ENCODE measurements at regions not wholly inside any gene's neighbourhood (a gene's known extent, or its start where the extent isn't known, plus 50 kb on each side); places are given as distances from the start of the nearest gene placed in this dataset.

DNA sequence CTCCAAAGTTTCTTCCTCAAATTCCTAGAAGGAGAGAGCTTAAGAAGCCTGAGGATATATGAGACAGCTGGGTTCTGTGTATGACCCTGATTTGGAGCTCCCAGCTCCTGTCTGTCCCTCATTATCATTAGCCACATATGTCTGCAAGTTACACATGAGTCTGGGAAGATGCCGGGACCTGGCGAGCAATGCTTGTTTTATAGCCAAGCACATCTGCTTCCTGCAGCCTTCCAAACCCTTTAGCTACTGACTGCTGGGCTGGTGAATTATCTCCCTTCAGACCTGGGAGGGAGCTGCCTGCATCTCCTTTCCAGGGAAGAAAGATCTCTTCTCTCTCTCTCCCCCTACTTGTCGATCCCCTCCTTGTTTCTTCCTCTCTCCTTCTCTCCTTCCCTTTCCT is 556.7 kb upstream of the BOD1L1 start:
- DNase-seq, result no peak

GRCh38 chr4:14184767-14185166 is 557.2 kb upstream of the BOD1L1 start:
- DNase-seq, result no peak

DNA sequence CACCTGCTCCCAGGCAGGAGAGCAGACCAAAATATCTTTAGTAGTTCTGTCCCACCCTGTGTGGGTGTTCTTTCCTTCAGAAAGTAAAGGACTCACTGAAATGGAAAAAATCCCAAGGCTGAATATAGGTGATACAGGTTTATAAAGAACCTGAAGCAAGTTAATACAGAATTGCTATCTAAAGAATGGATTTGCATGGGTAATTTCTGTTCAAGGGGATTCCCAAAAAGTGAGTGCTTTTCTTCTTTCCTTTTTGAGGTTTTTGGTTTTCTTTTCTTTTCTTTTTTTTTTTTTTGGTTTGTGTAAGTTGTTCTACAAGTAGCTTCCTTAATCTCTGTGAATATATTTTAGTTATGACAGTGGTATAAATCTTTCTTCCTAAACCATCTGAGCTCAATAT is 560.7 kb upstream of the BOD1L1 start:
- no peak for DNase-seq

GRCh38 chr4:14193601-14194000 is 566.1 kb upstream of the BOD1L1 start:
- DNase-seq, result no peak

DNA sequence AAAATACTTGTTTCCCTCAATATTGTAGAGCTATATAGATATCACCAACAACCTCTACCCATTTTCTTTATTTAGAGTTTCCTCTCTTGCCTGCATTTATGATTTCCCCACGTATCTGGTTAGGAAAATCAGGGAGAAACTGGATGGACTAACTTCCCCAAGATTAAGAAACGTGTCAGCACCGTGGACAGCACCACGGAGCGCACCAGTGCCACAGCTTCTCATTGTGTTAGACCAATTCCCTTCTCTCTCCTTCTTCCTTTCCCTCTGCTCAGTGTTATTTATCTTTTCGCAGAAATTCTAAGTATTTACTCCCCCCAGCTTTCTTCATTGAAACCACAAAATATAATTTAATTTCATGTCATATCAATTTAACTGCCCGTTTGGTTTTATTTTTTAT is 568.6 kb upstream of the BOD1L1 start:
- no peak for DNase-seq

- DNase-seq, result no peak
These were observed 587.7 kb upstream of the BOD1L1 start for GRCh38 chr4:14215116-14215770.

DNA sequence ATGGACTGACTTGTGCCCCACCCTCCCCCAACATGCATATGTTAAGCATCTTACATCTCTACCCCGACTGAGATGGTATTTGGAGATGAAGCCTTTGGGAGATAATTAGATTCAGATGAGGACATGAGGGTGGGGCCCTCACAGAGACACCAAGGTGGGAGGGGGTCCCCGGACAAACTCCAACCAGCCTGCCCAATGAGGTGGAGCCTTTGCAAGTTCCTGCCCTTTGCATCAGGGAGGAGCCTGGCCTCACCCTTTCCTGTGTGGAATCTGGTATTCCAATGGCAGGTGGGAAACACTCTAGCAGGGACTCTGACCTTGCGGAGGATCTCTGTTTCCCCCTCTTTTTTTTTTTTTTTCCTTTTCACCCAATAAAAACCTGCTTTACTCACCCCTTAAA is 589.9 kb upstream of the BOD1L1 start:
- DNase-seq, result no peak

- no peak for DNase-seq
These were observed 591.1 kb upstream of the BOD1L1 start for GRCh38 chr4:14218641-14219040.

GRCh38 chr4:14221176-14221575 is 593.7 kb upstream of the BOD1L1 start:
- DNase-seq, result no peak

GRCh38 chr4:14222377-14223029 is 595.0 kb upstream of the BOD1L1 start:
- DNase-seq, result no peak

DNA sequence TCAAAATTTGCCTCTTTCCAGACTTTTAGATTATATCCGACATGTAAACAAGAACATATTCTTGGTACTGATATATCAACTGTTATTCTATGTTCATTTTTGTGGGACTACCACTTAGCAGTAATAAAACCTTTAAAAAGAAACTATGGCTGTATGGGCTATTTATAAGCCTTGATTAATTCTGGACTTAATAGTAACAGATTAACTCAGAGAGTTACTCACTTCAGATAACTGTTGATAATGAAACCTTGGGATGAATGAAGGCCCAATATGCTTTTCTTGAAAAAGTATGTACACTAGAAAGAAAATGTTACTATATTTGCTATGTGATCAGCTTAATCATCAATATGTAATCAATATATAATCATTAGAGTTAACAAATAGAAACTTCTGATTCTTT is 595.9 kb upstream of the BOD1L1 start:
- no peak for DNase-seq

DNA sequence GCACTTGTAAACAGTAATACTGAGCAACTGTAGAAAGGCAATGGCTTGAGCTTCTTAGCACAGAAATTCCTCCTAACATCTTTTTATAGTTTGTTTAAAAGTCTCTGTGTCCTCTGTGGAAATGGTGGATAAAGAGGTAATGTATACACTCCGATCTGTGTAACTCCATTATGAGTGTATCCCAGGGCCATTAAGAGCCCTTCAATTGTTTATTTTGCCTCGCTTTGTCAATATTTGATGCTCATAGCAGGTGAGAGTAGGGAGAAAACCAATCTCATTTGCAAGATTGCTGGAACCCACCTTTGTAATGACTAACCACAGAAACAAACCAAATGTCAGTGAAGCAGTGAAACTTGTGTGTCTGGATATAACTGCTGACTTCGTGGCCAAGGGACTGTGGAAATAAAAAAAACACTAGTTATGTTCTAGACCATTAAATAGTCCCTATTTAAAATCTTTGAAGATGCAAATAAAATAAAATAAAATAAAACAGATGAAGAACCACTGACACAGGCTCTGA is 598.2 kb upstream of the BOD1L1 start:
- no peak for DNase-seq

DNA sequence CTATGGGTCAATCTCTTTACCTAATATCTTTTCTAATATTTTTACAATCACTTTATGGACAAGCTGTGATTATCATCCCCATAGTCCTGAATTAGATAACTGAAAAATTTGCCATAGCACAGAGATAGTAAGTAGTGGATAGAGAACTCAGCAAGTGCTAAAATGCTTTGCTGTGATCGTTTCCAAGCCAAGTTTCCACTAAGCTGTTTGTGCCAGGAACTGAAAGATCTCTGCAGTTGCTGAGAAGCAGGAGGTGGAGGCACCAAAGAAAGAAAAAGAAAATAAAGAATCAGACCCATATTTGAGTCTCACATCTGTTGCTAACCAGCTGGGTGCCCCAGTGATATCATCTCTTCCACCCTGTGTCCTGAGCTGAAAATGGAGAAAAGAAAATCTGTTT is 605.6 kb upstream of the BOD1L1 start:
- DNase-seq, result no peak

- no peak for DNase-seq
These were observed 606.8 kb upstream of the BOD1L1 start for GRCh38 chr4:14234307-14234706.

DNA sequence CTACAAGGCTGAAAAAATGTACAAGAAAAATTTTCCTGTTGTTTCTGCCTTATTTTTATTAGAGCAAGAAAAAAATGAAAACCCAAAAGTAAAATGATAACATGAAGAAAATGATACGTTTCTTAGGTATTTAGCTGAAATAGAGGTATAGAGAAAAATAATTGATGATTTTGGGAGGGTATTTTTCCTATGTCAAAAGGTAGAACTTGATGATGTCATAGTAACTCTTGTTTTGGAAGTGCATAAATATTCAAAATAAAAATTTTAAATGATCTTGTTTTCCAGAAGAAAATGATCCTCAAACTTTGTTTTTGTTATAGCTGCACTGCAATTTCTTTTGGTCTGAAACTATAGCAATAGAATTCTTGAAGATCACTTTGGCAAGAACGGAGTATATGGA is 608.8 kb upstream of the BOD1L1 start:
- no peak for DNase-seq

DNA sequence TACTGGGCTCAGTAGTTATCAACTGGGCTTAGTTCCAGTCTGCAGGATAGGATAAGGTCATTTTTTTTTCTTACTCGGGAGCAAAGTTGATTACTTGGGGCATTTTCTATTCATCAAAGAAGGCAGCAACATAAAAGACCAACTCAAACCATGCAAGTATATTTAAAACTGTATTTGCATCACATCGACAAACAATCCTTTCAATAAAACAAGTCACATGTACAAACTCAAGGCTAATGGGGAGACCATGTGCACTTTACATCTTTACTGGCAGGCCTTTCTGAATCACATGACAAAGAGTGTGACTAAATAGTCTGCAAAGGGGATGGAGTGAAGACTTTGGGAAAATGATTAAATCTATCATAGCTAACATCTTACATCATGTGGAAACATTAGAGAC is 610.4 kb upstream of the BOD1L1 start:
- DNase-seq, result no peak

- no peak for DNase-seq
These were observed 614.0 kb upstream of the BOD1L1 start for GRCh38 chr4:14241574-14241973.

- DNase-seq, result no peak
These were observed 620.2 kb upstream of the BOD1L1 start for GRCh38 chr4:14247767-14248166.

GRCh38 chr4:14249226-14249625 is 621.7 kb upstream of the BOD1L1 start:
- no peak for DNase-seq

GRCh38 chr4:14254252-14254651 is 626.7 kb upstream of the BOD1L1 start:
- no peak for DNase-seq

GRCh38 chr4:14254926-14255325 is 627.4 kb upstream of the BOD1L1 start:
- no peak for DNase-seq

GRCh38 chr4:14257903-14258302 is 630.4 kb upstream of the BOD1L1 start:
- DNase-seq, result no peak

DNA sequence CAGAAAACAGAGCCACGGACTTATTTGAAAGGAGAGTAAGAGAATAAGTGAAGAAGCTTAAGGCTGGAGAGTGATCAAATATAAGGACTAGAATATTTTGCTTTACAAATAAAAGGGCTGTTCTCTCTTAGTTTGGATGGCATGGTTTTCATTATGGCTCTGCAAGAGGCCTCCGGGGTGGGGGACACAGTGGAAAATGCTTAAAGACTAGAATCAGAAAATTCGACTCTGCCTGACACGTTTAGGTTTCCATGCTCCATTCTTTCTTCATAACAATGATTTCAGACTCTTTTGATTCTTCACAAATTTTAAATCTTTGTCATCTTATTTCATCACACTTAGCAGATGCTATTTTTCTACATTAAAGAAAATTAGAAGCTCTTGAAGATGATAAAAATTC is 632.4 kb upstream of the BOD1L1 start:
- DNase-seq, result no peak

GRCh38 chr4:14260591-14260990 is 633.1 kb upstream of the BOD1L1 start:
- DNase-seq, result no peak

DNA sequence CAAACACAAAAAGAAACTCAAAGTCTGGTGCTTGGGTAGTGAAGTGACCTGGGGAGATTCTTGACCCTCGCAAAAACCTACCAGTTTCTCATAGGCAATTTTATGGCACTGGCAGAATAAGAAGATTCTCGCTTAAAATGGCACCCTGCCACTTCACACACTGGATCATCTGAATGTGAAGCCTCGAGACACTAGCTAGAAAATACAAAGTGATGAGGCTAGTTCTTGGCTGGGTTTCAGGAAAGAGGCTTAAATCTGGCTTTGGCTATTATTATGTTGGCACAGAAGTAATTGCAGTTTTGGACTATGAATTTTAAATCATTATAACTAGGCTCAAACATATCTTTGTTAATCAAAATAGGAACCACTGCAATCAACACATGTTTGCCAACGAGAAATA is 634.7 kb upstream of the BOD1L1 start:
- DNase-seq, result no peak

Data from SIG-M5 (cell line).